ENCODE measurements at regions not wholly inside any gene's neighbourhood (a gene's known extent, or its start where the extent isn't known, plus 50 kb on each side); places are given as distances from the start of the nearest gene placed in this dataset.

DNA sequence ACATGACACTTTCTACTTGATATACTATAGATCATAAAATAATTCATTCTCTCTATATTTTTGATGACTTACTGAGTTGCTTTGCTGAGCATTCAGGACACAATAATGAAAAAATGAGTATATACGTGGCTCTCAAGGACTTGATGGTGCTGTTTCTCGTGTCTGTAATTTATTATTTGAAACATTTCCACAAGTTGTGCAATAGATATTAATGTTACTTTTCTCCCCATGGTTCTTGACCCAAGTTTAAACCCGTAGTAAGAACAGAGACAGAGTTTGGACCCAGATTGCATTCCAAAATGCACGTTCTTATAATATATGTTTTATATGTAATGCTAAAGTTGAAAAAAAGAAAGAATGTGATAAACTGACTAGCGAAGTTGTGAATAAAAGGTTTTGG, 94.2 kb upstream of the FAM3C start:
- no peak for DNase-seq
- in situ Hi-C loops (cut with HindIII; ENCODE audit: low pct_ligation_motif_present, low pct_unique_long_range_greater_than_20kb, low sequenced_read_pairs), result no loop called here

DNA sequence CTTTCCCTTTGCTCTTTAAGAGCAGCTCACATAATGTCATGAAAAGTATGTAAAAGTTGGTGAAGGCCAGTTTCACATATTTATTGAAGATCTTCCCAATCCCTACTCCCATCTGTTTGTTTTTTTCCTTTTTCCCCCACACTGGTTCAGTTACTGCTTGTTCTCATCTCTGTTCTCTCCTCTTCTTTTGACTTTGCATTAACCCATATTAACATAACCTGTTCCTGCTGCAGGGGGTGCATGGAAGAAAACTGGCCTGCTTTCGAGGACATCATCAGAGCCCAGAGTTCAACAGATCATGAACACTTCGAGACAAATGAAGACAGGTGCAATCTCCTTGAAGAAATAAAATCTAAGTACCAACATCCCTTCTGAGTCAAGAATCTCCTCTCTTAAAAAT, 93.3 kb upstream of the FAM3C start:
- DNase-seq, result no peak
- in situ Hi-C loops (cut with HindIII; ENCODE audit: low pct_ligation_motif_present, low pct_unique_long_range_greater_than_20kb, low sequenced_read_pairs), result no loop called here

DNA sequence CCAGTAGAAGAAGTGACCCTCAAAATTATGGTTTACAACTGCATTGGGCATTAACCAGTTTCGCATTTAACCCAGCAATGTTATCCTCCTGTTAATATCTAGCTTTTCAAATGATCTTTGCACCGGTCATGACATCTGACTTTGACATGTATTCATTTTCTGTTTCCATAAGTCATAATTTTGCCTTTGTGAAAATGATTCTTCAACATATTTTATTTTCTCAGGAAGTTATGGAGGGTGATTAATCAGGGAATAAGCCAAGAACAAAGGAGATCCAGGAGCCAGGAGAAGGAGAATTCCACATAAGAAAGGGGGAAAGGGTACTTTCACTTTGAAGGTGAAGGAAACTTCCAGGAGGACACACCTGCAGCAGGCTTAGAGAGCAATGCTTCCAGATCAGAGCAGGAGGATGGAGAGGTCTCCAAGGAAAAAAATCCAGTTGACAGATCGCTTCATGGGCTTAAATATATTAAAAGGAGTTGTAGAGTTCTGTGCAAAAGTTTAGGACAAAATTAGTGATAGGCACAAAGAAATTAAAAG, 92.1 kb upstream of the FAM3C start:
- in situ Hi-C loops (cut with HindIII; ENCODE audit: low pct_ligation_motif_present, low pct_unique_long_range_greater_than_20kb, low sequenced_read_pairs), result no loop called here
- no peak for DNase-seq

DNA sequence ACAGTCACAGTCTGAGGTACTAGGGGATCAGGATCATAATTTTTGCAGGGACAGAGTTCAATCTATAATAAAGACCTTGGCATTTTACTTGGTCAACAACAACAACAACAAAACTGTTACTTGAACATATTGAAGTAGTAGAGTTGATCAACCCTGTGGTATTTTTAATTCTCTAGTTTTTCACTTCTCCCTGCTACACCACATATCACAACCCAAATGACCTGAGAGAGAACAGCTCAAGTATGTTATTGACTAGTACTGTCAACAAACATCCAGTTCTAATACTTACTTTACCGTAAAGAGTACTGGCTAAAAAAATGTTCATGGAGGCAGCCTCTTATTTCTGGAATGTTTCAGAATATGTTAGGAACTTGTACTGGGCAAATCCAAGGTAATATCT, 90.5 kb upstream of the FAM3C start:
- in situ Hi-C loops (cut with HindIII; ENCODE audit: low pct_ligation_motif_present, low pct_unique_long_range_greater_than_20kb, low sequenced_read_pairs), result no loop called here
- no peak for DNase-seq

DNA sequence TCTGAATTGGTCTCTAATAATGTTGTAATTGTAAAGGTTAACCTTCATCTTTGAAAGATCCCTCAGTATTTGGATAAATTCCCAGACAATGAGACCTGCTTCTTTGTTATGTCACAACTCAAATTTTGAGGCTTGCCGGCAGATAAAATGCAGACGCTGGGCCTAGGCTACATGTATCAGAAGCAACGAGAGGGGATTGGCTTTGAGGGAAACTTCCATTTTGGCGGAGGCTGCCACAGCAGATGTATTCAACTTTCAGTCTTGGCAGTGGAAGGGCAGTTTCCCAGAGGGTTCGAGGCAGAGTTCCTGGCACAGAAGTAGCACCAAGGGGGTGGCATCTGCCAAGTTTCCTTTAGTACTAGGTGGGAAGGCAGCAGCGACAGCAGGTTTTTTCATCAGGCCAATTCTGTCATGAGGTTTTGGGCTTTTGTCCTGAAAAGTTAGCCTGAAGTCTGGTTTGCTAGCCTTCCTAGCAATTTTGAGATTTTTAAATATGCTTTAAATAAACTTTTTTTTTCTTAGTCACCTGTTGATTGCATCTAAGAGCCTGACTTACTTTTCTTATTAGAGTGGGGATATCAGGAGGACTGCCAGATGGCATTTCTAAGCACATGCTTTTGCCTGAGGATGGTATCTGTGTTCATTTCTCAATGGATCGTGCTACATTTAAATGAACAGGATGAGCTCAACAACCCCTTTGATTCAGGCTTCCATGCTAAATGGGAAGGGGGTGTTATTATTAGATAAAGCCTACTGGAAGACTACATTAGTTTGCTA, 89.5 kb upstream of the FAM3C start:
- no peak for DNase-seq
- in situ Hi-C loops (cut with HindIII; ENCODE audit: low pct_ligation_motif_present, low pct_unique_long_range_greater_than_20kb, low sequenced_read_pairs), result no loop called here

DNA sequence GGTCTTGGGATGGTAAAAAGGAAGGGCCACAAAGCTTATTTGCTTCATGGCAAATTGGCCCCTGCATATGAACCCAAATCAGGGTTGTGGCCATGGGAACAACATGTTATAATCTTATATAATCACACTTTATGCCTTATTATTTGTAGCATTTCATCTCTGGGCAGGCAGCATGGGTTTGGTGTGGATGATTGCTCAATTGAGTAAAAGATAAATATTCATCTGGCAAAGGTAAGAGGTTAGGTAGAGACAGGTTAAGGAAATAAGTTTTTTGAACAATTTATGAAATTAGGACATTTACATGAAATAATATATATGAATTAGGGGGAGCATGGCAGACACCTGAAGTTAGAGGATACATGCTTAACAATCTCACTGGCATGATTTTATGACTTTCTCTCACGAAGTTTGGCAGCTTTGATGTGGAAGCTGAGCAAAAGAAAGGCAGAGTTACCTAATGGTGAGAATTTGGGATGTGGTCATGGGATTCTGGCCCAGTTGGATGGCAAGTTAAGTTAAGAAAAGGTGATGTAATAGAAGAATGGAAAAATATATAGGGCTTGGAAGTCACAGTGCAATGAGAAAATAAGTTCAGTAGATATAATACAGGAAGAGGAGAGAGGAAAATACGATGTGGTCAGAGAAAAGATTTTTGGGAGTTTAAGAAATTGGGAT, 88.1 kb upstream of the FAM3C start:
- no peak for DNase-seq
- in situ Hi-C loops (cut with HindIII; ENCODE audit: low pct_ligation_motif_present, low pct_unique_long_range_greater_than_20kb, low sequenced_read_pairs), result no loop called here

DNA sequence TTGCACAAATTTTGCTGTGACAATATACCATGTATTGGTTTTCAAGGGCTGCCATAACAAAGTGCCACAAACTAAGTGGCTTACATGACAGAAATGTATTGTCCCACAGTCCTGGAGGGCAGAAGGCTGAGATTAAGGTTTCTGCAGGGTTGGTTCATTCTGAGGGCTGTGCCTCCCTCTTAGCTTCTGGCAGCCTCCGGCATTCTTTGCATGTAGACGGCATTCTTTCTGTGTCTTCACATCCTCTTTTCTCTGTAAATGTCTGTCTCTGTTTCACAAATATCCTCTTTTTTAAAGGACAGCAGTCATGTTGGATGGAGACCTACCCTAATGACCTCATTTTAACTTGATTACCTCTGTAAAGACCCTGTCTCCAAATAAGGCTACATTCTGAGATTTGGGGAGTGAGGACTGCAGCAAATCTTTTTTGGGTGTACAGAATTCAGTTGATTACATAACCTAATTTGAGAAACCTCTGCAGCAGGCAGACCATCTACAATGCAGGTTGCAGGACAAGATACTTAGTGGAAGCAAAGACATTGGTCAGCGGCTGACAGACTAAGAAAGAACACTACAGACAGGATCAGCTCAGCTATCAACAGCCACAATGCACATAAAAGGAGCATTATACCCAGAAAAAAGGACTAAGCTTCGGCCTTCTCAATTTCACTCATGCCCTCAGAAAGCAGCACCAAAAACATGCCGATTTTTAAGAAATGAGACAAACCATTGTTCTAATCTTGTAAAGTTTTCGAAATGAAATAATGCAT, 84.6 kb upstream of the FAM3C start:
- in situ Hi-C loops (cut with HindIII; ENCODE audit: low pct_ligation_motif_present, low pct_unique_long_range_greater_than_20kb, low sequenced_read_pairs), result no loop called here
- no peak for DNase-seq

DNA sequence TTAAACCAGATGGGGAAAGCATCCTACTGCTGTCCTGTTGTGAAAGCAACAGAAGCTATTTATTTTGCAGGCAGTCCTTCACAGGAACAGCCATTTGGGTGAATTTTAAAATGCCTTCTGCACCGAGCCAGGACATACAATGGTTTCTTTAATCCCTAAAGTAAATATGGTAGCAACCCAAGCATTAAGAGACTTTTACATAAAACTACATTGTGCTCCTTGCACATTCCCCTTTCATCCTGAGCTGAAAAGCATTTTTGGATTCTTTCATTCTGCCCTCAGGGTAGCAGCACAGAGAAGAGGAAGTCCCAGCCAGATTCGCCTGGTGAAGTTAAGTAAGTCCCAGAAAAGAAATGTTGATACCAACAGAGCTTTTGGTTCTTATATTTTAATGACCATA, 84.0 kb upstream of the FAM3C start:
- in situ Hi-C loops (cut with HindIII; ENCODE audit: low pct_ligation_motif_present, low pct_unique_long_range_greater_than_20kb, low sequenced_read_pairs), result no loop called here

DNA sequence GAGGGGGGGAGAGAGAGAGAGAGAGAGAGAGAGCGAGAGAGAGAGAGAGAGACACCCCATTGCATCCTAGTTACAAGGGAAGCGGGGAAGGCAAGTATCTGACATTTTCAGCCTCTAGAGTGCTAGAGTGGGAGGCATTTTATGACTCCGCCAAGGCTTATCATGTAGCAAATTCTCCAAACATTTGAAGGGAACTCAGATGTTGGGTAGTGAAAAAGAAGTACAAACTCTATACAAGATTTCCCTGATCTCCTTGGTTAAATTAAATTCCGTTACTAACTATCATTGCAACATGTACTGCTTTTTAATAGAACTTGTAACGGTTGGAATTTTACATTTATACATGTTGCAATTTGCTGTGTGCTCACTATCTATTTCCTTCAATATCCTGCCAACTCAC, 83.4 kb upstream of the FAM3C start:
- DNase-seq, result no peak
- in situ Hi-C loops (cut with HindIII; ENCODE audit: low pct_ligation_motif_present, low pct_unique_long_range_greater_than_20kb, low sequenced_read_pairs), result no loop called here

More for the DNA sequence above, 84.0 kb upstream of the FAM3C start:
- no peak for DNase-seq

DNA sequence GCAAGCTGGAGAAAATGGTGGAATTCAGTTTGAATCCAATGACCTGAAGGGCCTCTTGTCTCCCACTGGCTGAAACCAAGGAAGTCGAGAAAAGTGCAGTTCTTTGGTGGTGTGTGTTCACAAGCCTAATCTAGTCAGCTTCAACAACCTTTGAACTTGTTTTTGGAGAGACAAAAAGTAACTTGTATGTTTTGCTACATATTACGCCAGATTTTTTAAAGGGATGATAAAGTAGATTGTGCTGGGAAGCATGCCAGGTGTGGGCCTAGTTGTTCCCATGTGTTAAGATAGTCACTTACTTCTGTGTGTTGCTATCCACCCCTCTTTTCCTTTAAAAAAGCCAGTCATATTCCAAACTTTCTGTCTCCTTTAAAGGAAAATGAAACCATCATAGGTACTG, 79.7 kb upstream of the FAM3C start:
- DNase-seq, result no peak
- in situ Hi-C loops (cut with HindIII; ENCODE audit: low pct_ligation_motif_present, low pct_unique_long_range_greater_than_20kb, low sequenced_read_pairs), result no loop called here

DNA sequence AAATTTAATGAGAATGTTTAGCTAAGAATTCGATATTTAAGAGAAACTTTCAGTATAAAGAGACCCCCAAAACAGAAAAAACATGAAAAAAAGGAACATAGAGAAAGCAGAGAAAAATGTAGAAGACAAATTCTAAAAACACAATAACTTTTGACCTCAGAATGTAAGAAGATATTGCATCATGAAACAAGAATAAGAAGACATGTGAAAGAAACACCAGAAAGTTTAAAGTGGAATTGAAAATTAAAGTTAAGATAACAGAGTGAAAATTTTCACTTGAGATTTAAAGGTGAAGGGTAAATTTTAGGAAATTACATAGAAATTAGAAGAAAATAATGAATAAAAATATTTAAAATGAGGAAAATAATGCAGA, 78.2 kb upstream of the FAM3C start:
- in situ Hi-C loops (cut with HindIII; ENCODE audit: low pct_ligation_motif_present, low pct_unique_long_range_greater_than_20kb, low sequenced_read_pairs), result no loop called here

DNA sequence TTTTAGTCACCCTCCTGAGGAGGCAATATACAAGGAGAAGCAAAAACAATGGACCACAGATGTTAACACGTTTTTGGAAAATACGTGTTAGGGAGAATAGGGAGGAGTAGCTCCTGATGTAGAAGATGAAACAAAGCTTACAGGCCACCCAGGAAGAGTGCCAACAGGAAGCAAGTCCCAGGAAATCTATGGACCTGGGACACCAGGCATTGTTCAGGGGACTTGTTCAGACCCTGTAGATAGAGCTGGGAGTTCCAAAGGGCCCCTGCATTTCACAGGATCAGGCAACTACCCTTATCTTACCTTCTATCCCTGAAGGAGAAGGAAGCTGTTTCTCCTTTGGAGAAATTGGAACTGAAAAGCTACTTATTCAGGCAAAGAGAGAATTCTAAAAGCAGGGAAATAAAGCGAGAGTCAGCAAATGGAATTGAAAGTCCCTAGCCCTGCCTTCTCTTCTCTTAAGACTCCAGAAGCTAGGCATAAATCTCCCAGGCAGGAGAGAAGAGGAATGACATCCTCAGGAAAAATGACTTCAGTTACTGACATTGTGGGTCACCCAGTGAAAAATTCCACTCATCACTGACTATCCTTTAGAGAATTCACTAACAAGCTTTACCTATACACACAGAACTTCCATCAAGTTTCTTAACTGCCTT, 77.7 kb upstream of the FAM3C start:
- in situ Hi-C loops (cut with HindIII; ENCODE audit: low pct_ligation_motif_present, low pct_unique_long_range_greater_than_20kb, low sequenced_read_pairs), result no loop called here
- DNase-seq, result no peak

More for the DNA sequence above, 78.2 kb upstream of the FAM3C start:
- DNase-seq, result no peak

DNA sequence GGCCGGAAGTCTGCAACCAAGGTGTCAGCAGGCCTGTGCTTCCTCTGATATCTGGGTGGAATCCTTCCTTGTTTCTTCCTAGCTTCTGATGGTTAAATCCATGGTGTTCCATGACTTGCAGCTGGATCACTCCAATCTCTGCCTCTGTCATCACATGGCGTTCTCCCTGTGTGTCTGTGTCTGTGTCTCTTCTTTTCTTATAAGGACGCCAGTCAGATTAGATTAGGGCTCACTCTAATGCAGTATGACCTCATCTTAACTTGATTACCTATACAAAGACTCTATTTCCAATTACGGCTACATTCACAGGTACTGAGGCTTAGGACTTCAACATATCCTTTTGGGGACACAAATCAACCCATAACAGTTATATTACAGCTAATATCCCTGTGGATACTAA, 70.3 kb upstream of the FAM3C start:
- in situ Hi-C loops (cut with HindIII; ENCODE audit: low pct_ligation_motif_present, low pct_unique_long_range_greater_than_20kb, low sequenced_read_pairs), result no loop called here
- no peak for DNase-seq

DNA sequence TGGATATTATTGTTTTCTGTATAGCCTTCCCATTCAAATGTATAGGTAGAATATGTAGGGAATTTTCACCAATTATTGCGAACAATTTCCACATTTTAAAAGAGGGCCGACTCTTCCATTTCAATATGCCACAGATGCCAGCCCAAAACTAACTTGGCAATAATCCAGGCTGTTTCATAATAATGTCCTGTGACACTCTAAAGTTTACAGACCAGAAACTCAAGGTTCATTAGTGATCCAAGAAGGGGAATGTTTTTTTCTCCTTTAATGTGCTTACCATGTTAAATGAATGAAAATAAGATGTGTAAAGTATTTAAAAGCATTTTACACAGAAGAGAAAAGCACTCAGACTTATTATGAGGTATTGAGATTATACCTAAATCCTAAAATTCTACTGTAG, 63.0 kb upstream of the FAM3C start:
- in situ Hi-C loops (cut with HindIII; ENCODE audit: low pct_ligation_motif_present, low pct_unique_long_range_greater_than_20kb, low sequenced_read_pairs), result no loop called here
- DNase-seq, result no peak

DNA sequence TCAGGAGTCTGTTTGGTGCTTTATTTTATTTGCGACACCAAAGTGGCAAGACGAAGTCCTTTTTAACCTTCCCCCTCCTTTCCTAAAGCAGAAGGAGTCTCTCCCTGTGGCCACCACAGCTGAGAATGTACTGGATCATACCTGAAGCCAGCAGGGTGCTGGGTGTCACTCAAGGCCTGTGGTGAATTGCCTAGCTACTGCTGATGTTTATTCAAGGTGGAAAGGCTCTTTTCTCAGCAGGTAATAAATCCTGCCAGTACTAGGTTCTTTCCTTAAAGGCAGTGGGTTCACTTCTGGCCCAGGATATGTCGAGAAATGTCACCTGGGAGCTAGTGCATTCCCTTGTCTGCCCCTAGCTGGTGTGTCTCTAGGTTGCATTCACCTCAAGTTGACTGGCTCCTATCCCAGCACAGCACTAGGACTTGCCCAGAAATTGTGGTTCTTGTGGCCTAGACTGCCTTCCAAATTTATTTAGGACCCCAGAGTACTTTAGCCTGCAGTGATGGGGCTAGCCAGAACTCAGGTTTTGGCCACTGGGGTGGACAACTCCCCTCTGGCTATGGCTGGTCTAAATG, 60.8 kb upstream of the FAM3C start:
- in situ Hi-C loops (cut with HindIII; ENCODE audit: low pct_ligation_motif_present, low pct_unique_long_range_greater_than_20kb, low sequenced_read_pairs), result no loop called here
- DNase-seq, result no peak

DNA sequence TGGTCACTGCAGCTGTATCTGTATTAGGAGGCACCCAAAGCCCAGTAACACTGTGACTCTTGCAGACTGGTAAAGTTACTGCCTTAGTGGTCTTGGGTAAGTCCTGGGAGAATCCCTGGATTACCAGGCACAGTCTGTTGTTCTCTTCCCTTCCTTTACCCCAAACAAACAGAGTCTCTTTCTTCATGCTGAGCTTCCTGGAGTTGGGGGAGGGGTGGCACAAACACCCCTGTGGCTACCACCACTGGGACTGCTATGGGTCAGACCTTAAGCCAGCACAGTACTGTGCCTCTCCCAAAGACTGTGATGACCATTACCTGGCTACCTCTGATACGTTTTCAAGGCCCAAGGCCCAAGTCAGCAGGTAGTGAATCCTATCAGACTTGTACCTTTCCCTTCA, 59.9 kb upstream of the FAM3C start:
- DNase-seq, result no peak
- in situ Hi-C loops (cut with HindIII; ENCODE audit: low pct_ligation_motif_present, low pct_unique_long_range_greater_than_20kb, low sequenced_read_pairs), result no loop called here

DNA sequence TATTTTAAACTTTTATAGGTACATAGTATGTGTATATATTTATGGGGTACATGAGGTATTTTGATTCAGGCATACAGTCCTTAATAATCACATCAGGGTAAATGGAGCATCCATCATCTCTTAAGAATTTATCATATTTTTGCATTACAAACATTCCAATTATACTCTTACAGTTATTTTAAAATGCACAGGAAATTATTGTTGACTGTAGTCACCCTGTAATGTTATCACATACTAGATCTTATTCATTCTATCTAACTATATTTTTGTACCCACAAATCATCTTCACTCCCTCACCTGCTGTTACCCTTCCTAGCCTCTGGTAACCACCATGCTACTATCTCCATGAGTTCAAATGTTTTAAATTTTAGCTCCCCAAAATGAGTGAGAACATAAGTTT, 56.3 kb upstream of the FAM3C start:
- in situ Hi-C loops (cut with HindIII; ENCODE audit: low pct_ligation_motif_present, low pct_unique_long_range_greater_than_20kb, low sequenced_read_pairs), result no loop called here
- no peak for DNase-seq

DNA sequence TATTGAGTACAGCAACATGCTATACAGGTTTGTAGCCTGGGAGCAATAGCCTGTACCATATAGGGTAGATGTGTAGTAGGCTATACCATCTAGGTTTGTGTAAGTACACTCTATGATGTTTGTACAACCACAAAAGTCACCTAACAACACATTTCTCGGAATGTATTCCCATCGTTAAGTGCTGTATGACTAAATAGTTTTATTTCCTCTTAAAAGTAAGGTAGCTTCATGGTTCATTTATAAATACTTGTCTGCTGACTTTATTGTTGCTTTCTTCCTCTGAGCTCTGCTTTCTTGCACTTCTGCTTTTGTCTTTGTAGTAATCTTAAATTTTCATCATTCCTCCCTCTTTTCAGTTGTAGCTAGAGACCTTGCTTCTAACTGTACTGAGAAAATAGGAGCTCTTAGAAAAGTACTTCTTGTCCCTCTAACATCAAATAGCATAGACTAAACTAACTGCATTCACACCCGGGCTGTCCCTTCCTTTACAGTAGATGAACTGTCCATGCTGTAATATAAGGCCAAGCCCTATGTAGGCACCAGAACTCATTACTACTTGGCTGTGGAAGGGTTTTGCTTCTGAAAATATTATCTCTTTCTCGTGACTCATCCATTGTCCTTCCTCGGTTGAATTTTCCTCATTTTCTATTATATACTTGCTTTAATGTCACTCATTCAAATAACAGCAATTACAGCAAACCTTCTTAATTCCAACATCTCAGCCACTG, 55.4 kb upstream of the FAM3C start:
- in situ Hi-C loops (cut with HindIII; ENCODE audit: low pct_ligation_motif_present, low pct_unique_long_range_greater_than_20kb, low sequenced_read_pairs), result no loop called here
- no peak for DNase-seq

Data from ACHN (cell line).